B cell (primary cell): ENCODE measurements at regions not wholly inside any gene's neighbourhood (a gene's known extent, or its start where the extent isn't known, plus 50 kb on each side); places are given as distances from the start of the nearest gene placed in this dataset.

Experiments used
- ATAC-seq: fragments of 200-7000 bp; cut with Tn5 transposase; one replicate; pipeline ENCODE4 v1.10.0; 2021; ENCODE audit warnings: low read depth, mild to moderate bottlenecking, moderate number of reproducible peaks, moderate library complexity
- CTCF ChIA-PET: fragments of 350-600 bp; sonication (Branson Sonifier 250); formaldehyde crosslinking; loops from one replicate; lab custom pipeline; 2021; ENCODE audit warnings: antibody characterized with exemption, inconsistent platforms; lab: Charles Lee
- POLR2A ChIA-PET: fragments of 350-600 bp; sonication (Branson Sonifier 250); formaldehyde crosslinking; loops from one replicate; lab custom pipeline; 2021; ENCODE audit warnings: antibody characterized with exemption; lab: Charles Lee
- DNase-seq: peaks from one replicate; pipeline ENCODE4 v3.0.0; 2013
- H2AFZ ChIP-seq: 2 replicates; pipeline ENCODE4 v1.6.1; 2012; ENCODE audit warnings: mild to moderate bottlenecking, low read depth, low read length; ENCODE audit not compliant: insufficient read depth, poor library complexity, severe bottlenecking
- H3K27ac ChIP-seq, 2 donors: 1 replicate in 1 of 2; 2 replicates in 1 of 2; pipeline ENCODE4 v1.5.1; 2012 to 2013; ENCODE audit warnings: low read length in 2 of 2, mild to moderate bottlenecking in 2 of 2, moderate library complexity in 1 of 2
- H3K27me3 ChIP-seq, 4 experiments: fragments of 200-600 bp in 1 of 4; sonication (generic) in 1 of 4; replicated peaks in 1 of 4; 1 replicate in 2 of 4; 2 replicates in 2 of 4; pipeline versions ENCODE4 v1.6.1 to v1.7.0; 2013 to 2016; ENCODE audit warnings: low read length in 3 of 4, mild to moderate bottlenecking in 2 of 4, mixed read lengths in 1 of 4, moderate library complexity in 1 of 4; ENCODE audit not compliant: insufficient read depth in 4 of 4, control insufficient read depth in 3 of 4; ENCODE audit errors: control extremely low read depth in 1 of 4
- H3K36me3 ChIP-seq, 2 experiments: replicated peaks in 1 of 2; 1 replicate in 1 of 2; 2 replicates in 1 of 2; pipeline versions ENCODE4 v1.6.1 to v1.7.1; 2013; ENCODE audit warnings: low read length in 1 of 2; ENCODE audit not compliant: insufficient read depth in 2 of 2, control insufficient read depth in 1 of 2; ENCODE audit errors: control extremely low read depth in 1 of 2, extremely low read depth in 1 of 2
- H3K4me1 ChIP-seq, 2 donors: fragments of 200-600 bp in 1 of 2; sonication (generic) in 1 of 2; 1 replicate in 1 of 2; 2 replicates in 1 of 2; pipeline versions ENCODE4 v1.5.1 to v1.6.1; 2013 to 2017; ENCODE audit warnings: low read length in 2 of 2; ENCODE audit not compliant: control insufficient read depth in 2 of 2, insufficient read depth in 2 of 2
- H3K4me2 ChIP-seq: replicated peaks from 2 replicates; pipeline ENCODE3; 2012; ENCODE audit warnings: mild to moderate bottlenecking, low read depth, low read length; ENCODE audit not compliant: poor library complexity, severe bottlenecking
- H3K4me3 ChIP-seq, 5 experiments: fragments of 200-600 bp in 1 of 5; sonication (generic) in 1 of 5; 1 replicate in 3 of 5; 2 replicates in 2 of 5; pipeline versions ENCODE4 v1.5.1 to v1.7.0; 2011 to 2016; ENCODE audit warnings: low read length in 4 of 5, mild to moderate bottlenecking in 4 of 5, low read depth in 2 of 5, control low read depth in 1 of 5, moderate library complexity in 1 of 5; ENCODE audit not compliant: insufficient read depth in 1 of 5; ENCODE audit errors: control extremely low read depth in 1 of 5, extremely low read depth in 1 of 5
- H3K79me2 ChIP-seq: fragments of 200-600 bp; sonication (generic); one replicate; pipeline ENCODE4 v1.6.0; 2016; ENCODE audit warnings: low read length; ENCODE audit not compliant: control insufficient read depth, insufficient read depth
- H3K9ac ChIP-seq: fragments of 200-600 bp; sonication (generic); 2 replicates; pipeline ENCODE4 v1.6.1; 2017; ENCODE audit warnings: mild to moderate bottlenecking, low read length, moderate library complexity
- H3K9me3 ChIP-seq, 3 donors: one replicate each; pipeline versions ENCODE4 v1.6.1 to v1.7.1; 2013; ENCODE audit warnings: low read length in 2 of 3; ENCODE audit not compliant: control insufficient read depth in 2 of 3, insufficient read depth in 1 of 3; ENCODE audit errors: control extremely low read depth in 1 of 3
- H4K20me1 ChIP-seq: 2 replicates; pipeline ENCODE4 v1.6.0; 2012; ENCODE audit warnings: mild to moderate bottlenecking, low read length; ENCODE audit not compliant: insufficient read depth, control insufficient read depth, poor library complexity, severe bottlenecking
- H3K27ac Mint-ChIP-seq: one replicate; pipeline ENCODE4 v1.8.0; 2021; ENCODE audit warnings: mixed read lengths
- H3K27me3 Mint-ChIP-seq: one replicate; pipeline ENCODE4 v1.8.0; 2021; ENCODE audit warnings: mixed read lengths
- H3K4me1 Mint-ChIP-seq: one replicate; pipeline ENCODE4 v1.8.0; 2021; ENCODE audit warnings: mixed read lengths
- H3K4me3 Mint-ChIP-seq: one replicate; pipeline ENCODE4 v1.8.0; 2021; ENCODE audit warnings: mixed read lengths
- H3K9me3 Mint-ChIP-seq: one replicate; pipeline ENCODE4 v1.8.0; 2022; ENCODE audit warnings: mixed read lengths; ENCODE audit not compliant: insufficient read depth
- CTCF ChIP-seq: fragments of 200-600 bp; IDR thresholded peaks from one replicate; pipeline ENCODE4 v1.8.0; 2022; ENCODE audit warnings: antibody characterized with exemption, mild to moderate bottlenecking
- EZH2 ChIP-seq: IDR thresholded peaks from 2 replicates; pipeline ENCODE4 v1.6.1; 2012; ENCODE audit warnings: borderline replicate concordance, low read depth, mild to moderate bottlenecking, moderate library complexity, low read length; ENCODE audit not compliant: insufficient read depth, poor library complexity, severe bottlenecking
- WGBS: methylation state at CpG from one replicate; pipeline ENCODE4 v1.1.5; 2013; ENCODE audit warnings: missing lambda C conversion rate; ENCODE audit not compliant: insufficient coverage; 5-methylcytosine and 5-hydroxymethylcytosine counted together
- intact Hi-C: fragments of 100-400 bp; cut with micrococcal nuclease; formaldehyde crosslinking; loops from one replicate; pipeline ENCODE4 v1.10.0; 2022

- Mint-ChIP-seq H3K9me3 (no peaks in the 10 kb centered on the region), H3K4me1 (peaks cover 3% of the 10 kb centered on the region), H3K27me3 (no peaks in the 10 kb centered on the region), H3K27ac (no peak overlapping the region), H3K4me3 (no peak overlapping the region)
- Histone ChIP-seq H2AFZ (no peak overlapping the region), H4K20me1 (no peaks in the 10 kb centered on the region), H3K27ac (no peak overlapping the region), H3K4me3 (no peak overlapping the region), H3K4me1 (no peaks in the 10 kb centered on the region), H3K4me2 (no peak overlapping the region), H3K79me2 (no peaks in the 10 kb centered on the region), H3K36me3 (no peaks in the 10 kb centered on the region), H3K9me3 (no peaks in the 10 kb centered on the region), H3K27me3 (no peaks in the 10 kb centered on the region), H3K9ac (no peak overlapping the region)
- ATAC-seq, result no peak
- TF ChIP-seq CTCF (no peak), EZH2 (no peak)
- DNase-seq, result no peak
- CTCF ChIA-PET, result no interaction called here
- intact Hi-C loops, result no loop called here
- POLR2A ChIA-PET, result no interaction called here
- WGBS, result 100% methylated on average over 1 of the region's 4 CpGs
Observed at GRCh38 chrX:114051667-114052315, 532.1 kb upstream of the HTR2C start.

- H3K27ac Mint-ChIP-seq, result no peak overlapping the region
- no peaks in the 10 kb centered on the region for H3K9me3 Mint-ChIP-seq
- H2AFZ ChIP-seq, result no peak overlapping the region
- H3K79me2 ChIP-seq, result no peaks in the 10 kb centered on the region
- H3K27me3 ChIP-seq, result no peaks in the 10 kb centered on the region
- H3K4me1 ChIP-seq, result no peaks in the 10 kb centered on the region
- no peaks in the 10 kb centered on the region for H3K36me3 ChIP-seq
- H3K9me3 ChIP-seq, result no peaks in the 10 kb centered on the region
- ATAC-seq, result no peak
- no peak overlapping the region for H3K4me2 ChIP-seq
- no peak overlapping the region for H3K4me3 ChIP-seq
- intact Hi-C loops, result no loop called here
- TF ChIP-seq EZH2, result no peak
- TF ChIP-seq CTCF, result no peak
- no peaks in the 10 kb centered on the region for H4K20me1 ChIP-seq
- H3K27me3 Mint-ChIP-seq, result no peaks in the 10 kb centered on the region
- 100% methylated on average over 1 of the region's 7 CpGs for WGBS
- H3K27ac ChIP-seq, result no peak overlapping the region
- no peak for DNase-seq
- H3K4me1 Mint-ChIP-seq, result peaks cover 3% of the 10 kb centered on the region
- ChIA-PET CTCF (no interaction called here), POLR2A (no interaction called here)
- H3K4me3 Mint-ChIP-seq, result no peak overlapping the region
- H3K9ac ChIP-seq, result no peak overlapping the region
Observed at GRCh38 chrX:114050075-114050796, 533.6 kb upstream of the HTR2C start.
